ENCODE measurements at regions not wholly inside any gene's neighbourhood (a gene's known extent, or its start where the extent isn't known, plus 50 kb on each side); places are given as distances from the start of the nearest gene placed in this dataset.
"Not testable (repeated sequence)": the region's sequence is repeated elsewhere in the genome, so short reads cannot be mapped to it uniquely, and the experiment has no call there.

DNA sequence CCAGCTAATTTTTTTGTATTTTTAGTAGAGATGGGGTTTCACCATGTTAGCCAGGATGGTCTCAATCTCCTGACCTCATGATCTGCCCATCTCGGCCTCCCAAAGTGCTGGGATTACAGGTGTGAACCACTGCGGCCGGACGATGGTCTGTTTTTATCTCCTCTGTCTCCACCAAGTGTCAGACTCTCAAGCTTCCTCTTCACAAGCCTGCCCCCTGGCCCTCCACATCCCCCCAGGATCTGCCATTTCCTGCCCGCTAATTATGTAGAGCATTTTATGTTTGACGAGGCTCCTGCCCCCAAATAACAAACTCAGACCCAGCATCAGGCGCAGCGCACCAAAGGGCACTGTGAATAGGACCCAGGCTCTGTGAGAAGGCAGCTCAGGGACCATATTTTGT is 101.8 kb upstream of the PCBD1 start:
- not testable (repeated sequence) for DNase-seq (ENCODE audit: low spot score)

DNA sequence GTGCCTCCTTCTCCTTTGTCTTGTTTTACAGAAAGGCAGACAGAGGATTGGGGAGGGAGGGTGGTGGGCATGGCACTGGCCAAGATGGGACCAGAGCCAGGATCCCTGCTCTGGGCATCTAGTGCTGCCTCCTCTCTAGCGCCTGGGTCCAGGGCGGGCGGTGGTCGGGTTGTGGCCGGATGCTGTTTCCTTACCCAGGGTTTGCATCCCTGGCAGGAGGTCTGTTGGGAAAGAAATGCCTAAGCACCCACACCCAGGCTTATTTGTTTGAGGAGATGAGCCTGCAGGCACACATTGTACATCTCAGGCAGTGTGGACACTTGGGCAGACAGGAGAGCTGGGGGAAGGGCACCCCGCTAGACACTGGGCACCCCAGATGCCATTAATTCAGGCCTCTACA is 102.3 kb upstream of the PCBD1 start:
- no peak for DNase-seq (ENCODE audit: low spot score)

DNA sequence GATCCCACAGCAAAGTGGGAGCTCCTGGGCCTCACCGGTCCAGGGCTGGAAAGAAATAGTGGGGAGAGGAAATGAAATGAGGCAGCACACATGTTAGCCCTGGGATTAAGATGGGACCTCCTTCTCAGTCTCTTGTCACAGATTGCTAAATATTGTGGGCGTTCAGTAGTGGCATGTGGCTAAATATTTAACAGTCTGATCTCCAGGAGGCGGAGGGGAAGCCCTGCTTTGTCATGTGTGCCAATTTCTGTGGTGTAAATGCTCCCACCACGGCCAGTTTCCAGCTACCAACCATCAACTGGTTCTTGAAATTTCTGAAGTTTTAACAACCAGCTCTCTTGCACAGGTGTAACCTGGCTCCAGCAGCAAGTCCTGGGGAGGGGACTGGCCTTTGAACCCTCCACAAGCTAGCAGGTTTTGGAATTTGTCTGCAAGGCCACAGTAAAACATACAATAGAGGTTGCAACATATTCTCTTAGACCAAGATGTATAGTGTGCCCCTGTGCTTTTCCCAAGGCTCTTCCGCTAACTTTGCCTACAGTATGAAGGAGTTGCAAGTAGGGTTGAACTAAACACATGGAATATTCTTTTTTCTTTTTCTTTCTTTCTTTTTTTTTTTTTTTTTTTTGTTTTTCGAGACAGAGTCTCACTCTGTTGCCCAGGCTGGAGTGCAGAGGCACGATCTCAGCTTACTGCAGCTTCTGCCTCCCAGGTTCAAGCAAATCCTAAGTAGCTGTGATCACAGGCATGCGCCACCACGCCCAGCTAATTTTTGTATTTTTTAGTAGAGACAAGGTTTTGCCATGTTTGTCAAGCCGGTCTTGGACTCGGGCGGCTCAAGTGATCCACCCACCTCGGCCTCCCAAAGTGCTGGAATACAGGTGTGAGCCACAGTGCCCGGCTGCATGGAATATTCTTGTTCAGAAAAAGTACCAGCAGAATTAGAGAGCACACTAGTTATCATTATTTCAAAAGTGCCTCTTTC is 103.1 kb upstream of the PCBD1 start:
- no peak for DNase-seq (ENCODE audit: low spot score)

DNA sequence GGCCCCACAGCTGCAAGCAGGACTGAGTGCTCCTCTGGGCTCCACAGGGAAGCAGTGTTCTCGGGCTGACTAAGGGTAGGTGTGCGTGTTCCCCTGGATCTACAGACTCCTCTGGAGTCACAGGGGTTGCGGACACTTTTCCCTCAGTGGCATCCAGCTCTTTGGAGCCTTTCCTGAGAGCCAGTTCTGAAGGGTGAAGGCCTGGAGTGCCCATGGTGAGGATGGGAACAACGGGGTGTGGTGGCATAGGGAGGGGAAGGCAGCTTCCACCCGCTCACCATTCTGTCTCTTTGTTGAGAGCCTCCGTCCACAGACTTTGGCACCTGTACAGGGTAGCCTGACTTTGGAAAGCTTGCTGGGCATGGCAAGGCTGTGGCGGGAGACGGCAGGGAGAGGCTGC is 104.1 kb upstream of the PCBD1 start:
- no peak for DNase-seq (ENCODE audit: low spot score)

DNA sequence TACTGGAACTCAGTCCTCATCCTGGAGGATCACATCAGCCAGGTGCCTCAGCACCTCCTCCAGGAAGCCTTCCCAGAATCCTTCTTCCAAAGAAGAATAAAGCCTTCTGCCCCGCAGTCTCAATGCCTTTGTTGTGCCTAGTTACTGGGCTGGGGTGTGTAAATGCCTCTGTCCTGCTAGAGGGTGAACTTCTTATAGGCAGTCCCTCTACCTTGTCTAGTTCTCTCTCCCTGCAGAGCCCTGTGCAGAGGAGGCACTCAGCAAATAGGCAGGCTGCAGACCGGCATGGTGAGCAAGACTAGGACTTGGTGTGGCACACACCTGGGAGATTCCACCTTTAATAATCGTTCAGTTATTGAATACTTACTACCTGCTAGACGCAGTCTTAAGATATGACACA is 104.7 kb upstream of the PCBD1 start:
- DNase-seq (ENCODE audit: low spot score), result no peak

DNA sequence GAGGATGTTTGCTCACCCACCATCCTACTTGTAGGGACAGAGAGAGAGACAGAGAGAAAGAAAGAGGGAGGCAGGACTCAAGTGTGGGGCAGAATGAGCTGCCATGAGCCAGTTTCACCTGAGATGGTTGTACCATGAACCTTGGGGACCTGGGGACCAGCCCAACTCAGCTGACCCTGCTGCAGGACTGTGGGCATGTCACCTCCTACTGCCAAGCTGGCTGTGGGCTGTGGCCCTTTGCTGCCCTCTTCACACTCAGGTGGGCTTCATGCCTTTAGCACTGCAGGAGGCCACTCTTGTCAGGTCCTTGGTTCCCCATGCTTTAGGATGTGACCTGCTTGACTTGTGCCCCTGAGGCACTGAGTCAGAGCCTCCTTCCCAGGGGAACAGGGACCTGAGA is 108.2 kb upstream of the PCBD1 start:
- no peak for DNase-seq (ENCODE audit: low spot score)

DNA sequence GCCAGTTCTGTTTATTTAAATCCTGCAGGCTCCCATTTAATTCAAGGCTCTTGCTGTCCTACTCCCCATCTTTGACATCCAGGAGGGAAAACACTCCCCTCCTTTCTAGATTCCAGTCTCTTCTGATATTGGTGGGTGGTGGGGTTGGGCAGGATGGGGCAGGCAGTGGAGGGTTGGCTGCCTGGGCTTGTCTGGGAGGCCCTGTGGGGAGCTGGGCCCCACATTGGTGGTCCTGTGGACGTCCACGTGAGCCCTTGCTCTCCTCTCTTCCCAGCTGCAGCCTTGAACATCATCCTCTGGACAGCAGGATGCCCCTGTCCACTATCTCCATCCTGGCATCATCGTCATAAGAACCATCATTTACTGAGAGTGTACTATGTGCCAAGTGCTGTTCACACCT is 108.9 kb upstream of the PCBD1 start:
- no peak for DNase-seq (ENCODE audit: low spot score)

DNA sequence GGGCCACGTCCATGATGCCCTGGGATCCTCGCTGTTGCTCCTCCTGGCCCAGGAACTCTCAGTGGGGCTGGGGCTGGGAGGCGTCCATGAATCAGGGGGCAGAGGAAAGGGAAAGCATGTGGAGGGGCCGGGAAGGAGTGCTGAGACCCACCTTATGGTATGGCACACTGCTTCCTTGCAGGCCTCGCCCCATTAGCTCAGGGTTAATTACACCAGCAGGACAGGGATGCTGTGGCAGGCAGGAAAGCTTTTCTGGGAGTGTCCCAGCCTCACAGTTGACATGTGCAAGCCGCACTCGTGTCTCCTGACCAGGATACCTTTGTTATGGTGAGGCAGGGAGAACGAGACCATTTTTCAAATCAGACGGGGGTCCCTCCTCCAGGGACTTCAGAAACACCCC is 109.7 kb upstream of the PCBD1 start:
- DNase-seq (ENCODE audit: low spot score), result no peak

DNA sequence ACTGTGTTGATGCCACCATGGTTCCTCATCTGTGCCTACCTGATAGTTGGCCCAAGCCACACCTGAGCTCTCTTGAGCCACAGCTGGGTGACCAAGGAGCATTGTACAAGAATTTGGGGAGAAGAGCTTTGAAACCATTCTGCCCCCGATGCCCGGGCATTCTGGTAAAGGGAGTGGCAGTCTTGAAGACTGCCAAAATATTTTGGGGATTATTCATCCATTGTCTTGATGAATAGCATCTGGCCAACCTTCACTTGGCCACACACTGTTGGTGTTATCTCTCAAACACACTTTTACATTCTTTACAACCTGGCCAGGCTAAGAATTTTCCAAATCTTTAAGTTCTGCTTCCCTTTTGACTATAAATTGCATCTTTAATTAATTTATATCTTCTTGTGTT is 113.1 kb upstream of the PCBD1 start:
- no peak for DNase-seq (ENCODE audit: low spot score)

DNA sequence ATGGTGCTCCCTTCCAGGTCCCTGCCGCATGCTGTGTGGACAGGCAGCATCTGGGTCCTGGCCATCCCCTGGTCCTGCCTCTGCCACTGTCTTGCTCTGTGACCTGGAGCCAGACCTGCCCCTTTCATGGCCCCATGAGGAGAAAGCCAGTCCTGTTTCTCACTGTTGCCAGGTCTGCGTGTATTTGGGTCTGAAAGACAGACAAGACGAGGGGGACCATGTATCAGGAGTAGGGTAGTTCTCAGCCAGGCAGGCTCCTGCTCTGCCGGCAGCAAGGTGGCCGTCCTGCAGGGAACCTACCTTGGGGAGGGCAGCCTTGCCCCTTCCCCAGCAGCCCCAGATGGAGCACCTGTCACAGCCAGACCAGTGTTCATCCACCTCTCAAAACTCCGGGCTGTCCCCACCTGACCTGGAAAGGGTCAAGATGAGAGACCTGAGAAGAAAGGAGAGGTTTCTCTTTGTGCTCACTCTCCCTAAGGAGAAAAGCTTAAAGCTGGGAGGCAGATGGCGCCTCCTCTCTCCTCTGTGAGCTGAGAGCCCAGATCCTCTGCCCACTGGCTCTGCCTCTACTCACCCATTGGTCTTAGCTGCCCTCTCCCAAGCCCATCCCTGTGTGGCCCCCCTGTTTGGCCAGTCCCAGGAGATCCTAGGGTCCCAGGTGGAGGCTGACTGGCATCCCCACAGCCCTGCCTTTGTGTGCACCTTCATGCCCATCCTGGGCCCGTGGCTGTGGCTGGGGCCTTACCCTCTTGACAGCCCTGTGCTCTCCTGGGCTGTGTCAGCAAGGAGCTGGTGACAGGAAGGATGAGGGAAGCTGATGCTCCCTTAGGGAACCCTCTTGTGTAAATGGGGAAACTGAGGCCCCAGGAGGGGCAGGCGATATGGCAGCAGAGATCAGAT is 116.1 kb upstream of the PCBD1 start:
- DNase-seq (ENCODE audit: low spot score), result no peak

DNA sequence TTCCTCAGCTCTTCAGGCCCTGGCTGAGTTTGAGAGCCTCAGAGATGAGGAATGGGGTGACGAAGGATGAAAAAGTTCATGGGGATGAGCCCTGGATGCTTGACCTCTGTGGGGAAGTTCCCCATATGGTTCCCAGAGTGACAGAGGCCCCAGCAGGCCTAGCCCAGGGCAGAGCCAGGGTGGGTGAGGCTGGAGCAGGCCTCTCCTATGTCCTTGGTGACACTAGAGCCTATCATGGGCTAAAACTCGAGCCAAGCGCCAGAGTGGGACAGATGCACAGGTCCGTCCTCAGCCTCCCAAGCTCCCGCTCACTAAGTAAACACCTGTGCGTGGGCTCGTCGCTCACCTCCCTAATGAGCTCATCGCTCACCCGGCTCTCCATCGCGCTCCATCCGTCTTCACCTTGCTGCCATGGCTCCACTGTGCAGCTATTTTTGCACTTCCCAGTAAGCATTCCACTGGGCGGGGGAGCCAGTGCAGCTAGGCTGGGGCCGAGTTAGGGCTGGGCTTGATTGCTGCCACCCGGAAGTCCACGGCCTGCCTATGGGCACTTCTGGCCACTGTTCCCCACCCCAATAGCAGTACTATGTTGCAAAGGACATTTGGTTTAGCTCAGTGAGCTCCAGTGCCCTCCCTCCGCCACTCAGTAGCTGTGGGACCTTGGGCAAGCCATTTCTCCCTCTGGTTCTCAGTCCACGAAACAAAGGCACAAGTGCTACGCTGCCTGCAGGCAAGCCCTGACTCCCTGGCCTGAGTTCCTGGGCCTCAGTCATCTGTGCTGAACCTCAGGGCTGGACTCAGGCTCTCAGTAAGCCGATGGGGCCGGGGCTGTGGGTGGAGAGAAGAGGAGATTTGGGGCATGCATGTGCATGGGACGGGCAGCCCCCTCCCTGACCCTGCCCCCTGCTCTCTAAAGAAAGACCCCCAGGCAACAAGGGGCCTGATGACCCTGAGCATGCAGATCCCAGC is 117.3 kb upstream of the PCBD1 start:
- DNase-seq (ENCODE audit: low spot score), result no peak

DNA sequence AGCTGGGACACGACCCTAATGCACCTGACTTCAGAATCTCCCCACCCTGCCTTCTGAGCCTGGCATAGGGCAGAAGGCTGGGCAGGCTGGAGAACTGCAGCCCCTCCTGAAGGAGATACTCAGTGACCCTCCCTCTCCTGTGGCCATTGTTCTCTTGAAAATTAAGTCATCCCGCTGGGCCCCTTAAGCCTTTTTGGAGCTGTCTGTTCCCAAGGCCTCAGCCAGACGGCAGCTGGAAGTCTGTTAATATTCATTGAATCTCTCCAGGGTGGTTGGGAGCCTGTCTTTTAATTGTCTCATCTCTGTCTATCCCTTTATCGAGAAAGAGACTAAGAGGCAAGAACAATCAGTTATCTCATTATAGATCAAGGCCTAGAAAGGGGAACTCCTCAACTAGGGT is 118.1 kb upstream of the PCBD1 start:
- no peak for DNase-seq (ENCODE audit: low spot score)

DNA sequence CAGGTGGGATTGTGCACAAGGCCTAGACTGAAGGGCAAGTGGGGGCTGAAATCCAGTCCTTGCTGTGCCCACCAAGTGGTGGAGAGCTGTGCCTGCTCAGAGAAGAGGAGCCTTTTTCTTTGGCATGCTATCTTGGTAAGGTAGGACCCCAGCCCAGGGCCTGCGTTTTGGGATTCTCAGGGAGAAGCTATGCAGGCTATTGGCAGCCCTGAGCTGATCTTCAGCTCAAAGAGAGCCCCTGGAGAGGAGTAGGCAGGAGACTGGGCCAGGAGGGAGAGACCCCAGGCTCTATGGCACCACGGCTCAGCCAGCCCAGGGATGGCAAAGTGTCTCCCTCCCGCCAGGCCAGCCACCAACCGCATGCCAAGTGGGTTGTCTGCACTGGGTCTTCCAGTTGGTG is 119.2 kb upstream of the PCBD1 start:
- DNase-seq (ENCODE audit: low spot score), result no peak

DNA sequence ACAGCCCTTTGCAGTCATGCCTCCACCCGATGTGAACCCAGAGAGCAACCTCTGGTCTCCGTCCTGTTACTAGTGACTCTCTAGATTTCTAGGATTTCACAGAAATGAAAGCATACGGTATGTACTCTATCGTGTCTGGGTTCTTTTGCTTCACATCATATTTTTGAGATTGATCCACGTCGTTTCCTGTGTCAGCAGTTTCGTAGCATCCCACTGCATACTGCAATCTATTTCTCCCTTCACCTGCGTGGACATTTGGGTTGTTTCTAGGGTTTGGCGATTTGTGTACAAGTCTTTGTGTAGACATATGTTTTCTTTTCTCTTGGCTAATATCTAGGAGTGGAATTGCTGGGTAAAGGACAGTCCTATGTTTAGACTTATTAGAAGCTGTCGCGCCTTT is 119.8 kb upstream of the PCBD1 start:
- no peak for DNase-seq (ENCODE audit: low spot score)

DNA sequence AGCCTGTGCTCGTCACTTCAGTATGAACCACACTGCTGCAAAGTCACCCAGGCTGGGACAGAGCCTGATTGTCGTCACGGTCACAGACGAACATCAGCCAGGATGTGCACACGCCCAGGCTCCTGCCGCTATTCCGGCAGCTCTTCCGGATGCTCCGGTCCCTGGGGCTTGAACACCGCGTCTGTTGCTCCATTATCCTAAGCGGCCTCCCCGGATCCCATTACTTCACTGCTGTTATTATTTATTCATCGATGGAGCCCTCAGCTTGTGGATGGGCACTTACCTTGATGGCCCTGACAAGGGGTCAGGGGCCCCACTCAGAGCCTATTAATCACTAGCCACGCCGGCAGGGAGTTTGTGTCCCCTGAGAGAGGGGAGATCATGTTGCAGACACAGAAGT is 120.8 kb upstream of the PCBD1 start:
- no peak for DNase-seq (ENCODE audit: low spot score)

DNA sequence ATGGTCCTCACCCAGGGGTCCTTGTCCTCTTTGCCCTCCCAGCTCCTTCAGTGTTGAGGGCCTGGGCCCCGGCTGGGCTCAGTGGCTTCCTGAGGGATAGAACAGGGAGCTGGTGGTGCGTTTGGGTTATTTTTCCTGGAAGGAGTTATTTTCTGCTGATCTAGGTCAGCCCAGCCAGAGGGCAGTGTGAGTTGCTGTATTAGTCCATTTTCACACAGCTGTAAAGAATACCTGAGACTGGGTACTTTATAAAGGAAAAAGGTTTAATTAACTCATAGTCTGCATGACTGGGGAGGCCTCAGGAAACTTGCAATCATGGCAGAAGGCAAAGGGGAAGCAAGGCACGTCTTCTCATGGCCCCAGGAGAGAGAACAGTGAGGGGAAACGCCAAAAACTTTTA is 122.4 kb upstream of the PCBD1 start:
- no peak for DNase-seq (ENCODE audit: low spot score)

DNA sequence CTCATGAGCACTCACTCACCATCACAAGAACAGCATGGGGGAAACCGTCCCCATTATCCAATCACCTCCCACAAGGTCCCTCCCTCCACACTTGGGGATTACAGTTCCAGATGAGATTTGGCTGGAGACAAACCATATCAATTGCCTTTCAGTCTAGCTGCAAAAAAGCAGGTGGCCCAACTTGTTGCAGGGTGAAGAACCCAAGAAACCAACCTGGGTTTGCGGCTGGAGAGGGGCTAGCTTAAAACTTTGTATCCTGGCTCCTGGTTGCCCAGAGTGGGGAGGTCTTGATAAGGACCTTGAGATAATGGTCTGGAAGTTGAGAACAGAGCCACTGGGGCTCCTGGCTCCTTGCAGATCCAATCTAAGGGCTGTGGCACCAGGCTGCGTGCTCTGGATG is 122.8 kb upstream of the PCBD1 start:
- no peak for DNase-seq (ENCODE audit: low spot score)

DNA sequence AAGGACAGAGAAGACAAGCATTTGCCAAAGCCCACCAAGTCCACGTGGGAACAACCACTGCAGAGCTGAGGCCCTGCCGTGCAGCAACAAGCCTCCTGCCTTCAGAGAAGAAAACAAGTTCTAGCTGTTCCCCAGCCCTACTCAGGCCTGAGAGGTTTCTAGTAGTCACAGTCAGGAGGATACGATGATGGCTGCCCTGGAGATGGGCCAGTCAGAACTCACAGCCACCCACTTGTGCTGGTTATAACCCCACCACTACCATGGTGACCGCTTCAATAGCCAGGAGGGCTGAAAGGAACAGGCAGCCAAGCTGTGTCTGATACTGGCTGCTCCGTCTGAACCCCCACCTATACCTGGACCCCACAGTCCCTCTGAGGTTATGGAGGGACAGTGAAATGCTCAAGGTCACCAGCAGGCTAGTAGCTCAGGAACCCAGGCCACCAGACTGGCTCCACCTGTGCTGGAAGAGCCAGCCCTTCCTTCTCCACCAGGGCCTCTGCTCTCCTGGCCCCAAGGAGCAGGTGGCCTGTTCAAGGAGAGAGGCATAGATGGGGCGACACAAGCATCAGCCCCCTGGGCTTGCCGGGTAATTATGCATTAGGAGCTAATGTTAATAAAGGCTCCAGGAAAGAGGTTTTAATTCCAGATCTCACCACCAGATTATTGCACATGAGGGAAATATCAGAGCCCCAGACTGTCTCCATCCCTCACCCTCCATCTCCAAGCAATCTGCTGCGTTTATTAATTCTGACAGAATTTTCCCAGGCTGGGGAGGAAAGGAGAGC is 125.8 kb upstream of the PCBD1 start:
- DNase-seq (ENCODE audit: low spot score), result no peak

DNA sequence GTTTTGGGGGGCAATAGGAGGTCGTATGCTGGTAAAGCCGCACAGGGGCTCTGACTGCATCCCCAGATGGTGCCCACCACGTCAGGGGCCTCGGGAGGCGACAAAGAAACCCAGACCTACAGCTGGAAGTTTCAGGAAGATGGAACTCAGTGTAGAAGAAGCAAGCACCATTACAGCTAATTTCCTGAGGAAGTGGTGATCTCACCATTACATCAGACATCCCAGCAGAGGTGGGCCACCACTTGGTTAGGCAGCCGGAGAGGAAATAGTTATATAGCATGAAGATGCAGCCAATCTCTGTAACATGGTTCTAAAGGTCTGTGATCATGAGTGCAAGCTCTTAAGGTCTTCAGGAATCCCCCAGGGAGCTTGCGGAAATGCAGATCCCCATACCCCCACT is 127.3 kb upstream of the PCBD1 start:
- DNase-seq (ENCODE audit: low spot score), result no peak

DNA sequence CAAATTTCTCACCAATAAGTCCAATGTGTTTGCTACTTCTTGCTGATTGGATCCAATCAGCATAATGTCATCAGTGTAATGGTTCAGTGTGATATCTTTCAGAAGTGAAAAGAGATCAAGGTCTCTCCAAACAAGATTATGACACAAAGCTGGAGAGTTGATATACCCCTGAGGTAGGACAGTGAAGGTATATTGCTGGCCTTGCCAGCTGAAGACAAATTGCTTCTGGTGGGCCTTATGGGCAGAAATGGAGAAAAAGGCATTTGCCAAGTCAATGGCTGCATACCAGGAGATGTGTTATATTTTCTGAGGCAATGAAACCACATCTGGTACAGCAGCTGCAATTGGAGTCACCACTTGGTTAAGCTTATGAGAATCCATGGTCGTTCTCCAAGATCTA is 131.7 kb upstream of the PCBD1 start:
- not testable (repeated sequence) for DNase-seq (ENCODE audit: low spot score)

DNA sequence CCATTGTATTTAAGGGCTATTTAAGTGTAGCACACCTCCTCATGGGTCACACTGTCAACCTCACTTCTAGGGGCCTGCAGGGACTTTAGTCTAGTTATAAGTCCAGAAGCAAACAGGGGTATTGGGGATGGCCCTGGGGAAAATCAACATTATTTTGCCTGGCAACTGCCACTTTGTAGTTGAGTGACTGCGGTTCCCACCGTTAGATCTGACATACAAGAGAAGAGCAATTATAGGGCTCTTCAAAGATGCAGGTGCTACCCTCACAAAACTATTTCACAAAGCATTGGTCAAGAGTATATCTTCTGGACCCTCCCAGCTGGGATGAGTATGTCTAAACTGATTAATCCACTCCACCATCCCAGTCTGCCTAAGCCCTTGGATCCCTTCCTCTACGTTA is 133.0 kb upstream of the PCBD1 start:
- no peak for DNase-seq (ENCODE audit: low spot score)

Measured in H4 (cell line).